Effector memory CD8-positive, alpha-beta T cell (primary cell): ENCODE measurements at regions not wholly inside any gene's neighbourhood (a gene's known extent, or its start where the extent isn't known, plus 50 kb on each side); places are given as distances from the start of the nearest gene placed in this dataset.

ENCODE experiments used
- ATAC-seq: fragments of 150-1000 bp; cut with Tn5 transposase; replicated peaks from 2 replicates; pipeline ENCODE4 v1.10.0; 2021; ENCODE audit warnings: mild to moderate bottlenecking, moderate library complexity
- DNase-seq, 3 experiments: peaks; one replicate each; pipeline ENCODE4 v3.0.0; 2021
- H3K27ac Mint-ChIP-seq, 2 donors: one replicate each; pipeline ENCODE4 v1.8.0; 2022; ENCODE audit warnings: mild to moderate bottlenecking in 2 of 2, mixed read lengths in 2 of 2, moderate library complexity in 2 of 2
- H3K27me3 Mint-ChIP-seq, 2 donors: one replicate each; pipeline ENCODE4 v1.8.0; 2022; ENCODE audit warnings: mixed read lengths in 2 of 2
- H3K36me3 Mint-ChIP-seq: one replicate; pipeline ENCODE4 v1.8.0; 2022; ENCODE audit warnings: mild to moderate bottlenecking, moderate library complexity, mixed read lengths; ENCODE audit not compliant: insufficient read depth
- H3K4me1 Mint-ChIP-seq, 2 donors: one replicate each; pipeline ENCODE4 v1.8.0; 2022; ENCODE audit warnings: low read depth in 2 of 2, mixed read lengths in 2 of 2
- H3K4me3 Mint-ChIP-seq, 2 donors: one replicate each; pipeline ENCODE4 v1.8.0; 2022; ENCODE audit warnings: mild to moderate bottlenecking in 2 of 2, mixed read lengths in 2 of 2, moderate library complexity in 2 of 2
- H3K9me3 Mint-ChIP-seq, 2 donors: one replicate each; pipeline ENCODE4 v1.8.0; 2022; ENCODE audit warnings: mixed read lengths in 2 of 2

DNA sequence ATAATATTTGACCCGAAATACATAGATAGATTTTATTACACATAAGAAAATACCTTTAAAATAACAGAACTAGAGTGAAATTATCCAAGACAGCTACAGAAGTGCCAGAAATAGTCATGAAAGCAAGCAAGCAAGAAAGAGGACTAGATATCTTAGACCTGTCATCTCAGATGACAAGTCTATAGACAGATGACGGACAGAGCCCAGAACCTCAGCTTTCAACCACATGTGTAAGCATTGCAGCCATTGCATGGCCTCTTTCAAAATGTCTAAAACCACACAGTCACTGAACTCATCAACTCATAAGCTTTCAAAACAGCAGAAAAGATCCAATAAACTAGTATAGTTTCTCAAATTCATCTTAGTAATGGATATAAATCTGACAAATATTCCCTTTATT lies 59.8 kb upstream of the FHIT start:
- Mint-ChIP-seq H3K4me1 (no peaks in the 10 kb centered on the region), H3K36me3 (no peaks in the 10 kb centered on the region), H3K27ac (no peak overlapping the region), H3K4me3 (no peak overlapping the region), H3K9me3 (peaks cover 0 to 2% of the 10 kb centered on the region in 2 donors), H3K27me3 (peaks cover 0 to 2% of the 10 kb centered on the region in 2 donors)
- ATAC-seq = no peak
- DNase-seq = no peak

GRCh38 chr3:61315871-61316270 lies 64.6 kb upstream of the FHIT start:
- Mint-ChIP-seq H3K27me3 (peaks cover 0 to 11% of the 10 kb centered on the region in 2 donors), H3K9me3 (no peaks in the 10 kb centered on the region), H3K4me1 (no peaks in the 10 kb centered on the region), H3K4me3 (no peak overlapping the region), H3K36me3 (no peaks in the 10 kb centered on the region), H3K27ac (no peak overlapping the region)
- no peak for DNase-seq
- ATAC-seq = no peak

DNA sequence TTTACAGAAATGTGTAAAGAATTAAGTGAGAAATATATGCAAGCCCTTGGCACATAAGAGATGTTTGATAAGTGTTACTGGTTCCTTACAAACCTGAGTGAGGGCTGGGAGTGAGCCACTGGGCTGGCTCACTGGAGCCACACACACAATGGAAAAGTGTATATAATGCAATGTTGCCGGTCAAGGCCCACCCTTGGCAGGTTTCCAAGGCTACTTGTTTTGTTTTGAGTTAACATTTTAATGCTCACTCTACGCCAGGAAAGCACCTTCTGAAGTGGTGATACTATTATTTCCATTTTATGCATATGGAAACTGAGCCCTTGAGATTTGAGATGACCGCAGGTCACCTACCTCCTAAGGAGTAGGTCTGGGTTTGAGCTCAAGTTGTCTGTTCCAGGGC lies 71.8 kb upstream of the FHIT start:
- Mint-ChIP-seq H3K9me3 (no peaks in the 10 kb centered on the region), H3K27me3 (no peaks in the 10 kb centered on the region), H3K4me1 (no peaks in the 10 kb centered on the region), H3K4me3 (no peak overlapping the region), H3K27ac (no peak overlapping the region), H3K36me3 (no peaks in the 10 kb centered on the region)
- DNase-seq (no peak), ATAC-seq (no peak)

DNA sequence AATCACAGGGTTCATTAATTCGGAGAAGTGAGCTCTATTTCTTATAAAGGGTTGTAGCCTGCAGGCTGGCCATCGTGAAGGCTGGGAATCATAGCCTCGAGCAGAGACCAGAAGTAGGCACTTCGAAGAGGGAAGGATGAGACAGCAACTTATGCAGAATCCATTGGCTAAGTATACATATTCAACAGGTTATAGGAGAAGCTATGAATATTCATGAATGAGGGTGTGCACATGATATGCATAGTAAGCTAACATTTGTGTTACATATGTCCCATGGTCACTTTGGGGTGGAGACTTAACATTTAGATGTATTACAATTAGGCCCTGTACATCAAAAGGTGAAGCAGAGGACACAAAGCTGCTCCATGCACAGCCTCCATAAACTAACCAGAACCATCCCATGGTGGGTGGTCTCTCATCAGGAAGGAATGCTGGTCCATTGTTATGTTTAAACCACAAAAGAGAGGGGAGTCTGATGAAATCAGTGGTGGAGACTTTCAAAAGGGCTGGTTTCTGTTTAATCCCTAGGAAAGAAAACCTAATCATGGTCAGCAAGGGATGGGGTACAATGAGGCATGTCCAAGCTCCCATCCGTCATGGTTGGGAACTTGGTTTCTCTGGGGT lies 80.8 kb upstream of the FHIT start:
- Mint-ChIP-seq H3K4me3 (no peak overlapping the region), H3K27me3 (peaks cover 6 to 8% of the 10 kb centered on the region in 2 donors), H3K27ac (no peak overlapping the region), H3K9me3 (peaks cover 1 to 8% of the 10 kb centered on the region in 2 donors), H3K4me1 (no peaks in the 10 kb centered on the region), H3K36me3 (peaks cover 3% of the 10 kb centered on the region)
- no peak for DNase-seq
- no peak for ATAC-seq

GRCh38 chr3:61333192-61333961 lies 82.1 kb upstream of the FHIT start:
- no peaks in the 10 kb centered on the region for H3K4me1 Mint-ChIP-seq
- DNase-seq = no peak
- no peak overlapping the region for H3K27ac Mint-ChIP-seq
- peaks cover 6 to 8% of the 10 kb centered on the region in 2 donors for H3K27me3 Mint-ChIP-seq
- H3K9me3 Mint-ChIP-seq = peaks cover 1 to 8% of the 10 kb centered on the region in 2 donors
- peaks cover under 1% of the 10 kb centered on the region for H3K36me3 Mint-ChIP-seq
- no peak overlapping the region for H3K4me3 Mint-ChIP-seq
- ATAC-seq = no peak

GRCh38 chr3:61334783-61335182 lies 83.5 kb upstream of the FHIT start:
- H3K27me3 Mint-ChIP-seq = peaks cover 6 to 8% of the 10 kb centered on the region in 2 donors
- ATAC-seq = no peak
- DNase-seq = no peak
- H3K4me1 Mint-ChIP-seq = no peaks in the 10 kb centered on the region
- H3K27ac Mint-ChIP-seq = no peak overlapping the region
- no peaks in the 10 kb centered on the region for H3K36me3 Mint-ChIP-seq
- no peak overlapping the region for H3K4me3 Mint-ChIP-seq
- H3K9me3 Mint-ChIP-seq = peaks cover 1 to 8% of the 10 kb centered on the region in 2 donors

- Mint-ChIP-seq H3K27ac (no peak overlapping the region), H3K36me3 (no peaks in the 10 kb centered on the region), H3K4me3 (no peak overlapping the region), H3K9me3 (peaks cover 0 to 2% of the 10 kb centered on the region in 2 donors), H3K4me1 (no peaks in the 10 kb centered on the region), H3K27me3 (peaks cover 0 to 5% of the 10 kb centered on the region in 2 donors)
- DNase-seq (no peak), ATAC-seq (no peak)
Measured at GRCh38 chr3:61340931-61341461, 89.7 kb upstream of the FHIT start.

- ATAC-seq (no peak), DNase-seq (no peak)
- no peak overlapping the region for H3K4me3 Mint-ChIP-seq
- H3K27ac Mint-ChIP-seq = no peak overlapping the region
- H3K9me3 Mint-ChIP-seq = peaks cover 0 to 2% of the 10 kb centered on the region in 2 donors
- peaks cover 0 to 5% of the 10 kb centered on the region in 2 donors for H3K27me3 Mint-ChIP-seq
- H3K36me3 Mint-ChIP-seq = no peaks in the 10 kb centered on the region
- no peaks in the 10 kb centered on the region for H3K4me1 Mint-ChIP-seq
Measured at GRCh38 chr3:61343543-61343942, 92.3 kb upstream of the FHIT start.

DNA sequence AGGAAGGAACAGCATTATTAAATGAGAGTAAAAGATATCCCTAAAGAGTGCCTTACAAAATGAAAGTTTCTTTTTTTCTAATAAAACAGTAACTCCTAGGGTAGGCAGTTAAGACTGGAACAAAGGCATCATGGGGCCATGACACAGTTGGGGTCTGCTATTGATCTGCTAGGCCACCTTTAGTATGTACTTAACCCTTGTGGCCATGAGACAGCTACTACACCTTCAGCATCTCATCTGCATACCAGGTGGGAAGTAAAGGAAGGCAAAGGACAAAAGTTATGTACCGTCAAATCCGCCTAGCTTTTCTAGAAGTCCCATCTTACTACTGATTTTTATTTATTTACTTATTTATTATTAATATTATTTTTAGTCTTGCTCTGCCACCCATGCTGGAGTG lies 93.8 kb upstream of the FHIT start:
- Mint-ChIP-seq H3K27me3 (peaks cover 0 to 5% of the 10 kb centered on the region in 2 donors), H3K36me3 (no peaks in the 10 kb centered on the region), H3K4me1 (no peaks in the 10 kb centered on the region), H3K4me3 (no peak overlapping the region), H3K27ac (no peak overlapping the region), H3K9me3 (peaks cover 0 to 2% of the 10 kb centered on the region in 2 donors)
- no peak for DNase-seq
- no peak for ATAC-seq

GRCh38 chr3:61347981-61348380 lies 96.7 kb upstream of the FHIT start:
- Mint-ChIP-seq H3K9me3 (peaks cover 0 to 2% of the 10 kb centered on the region in 2 donors), H3K27ac (no peak overlapping the region), H3K27me3 (peaks cover 0 to 5% of the 10 kb centered on the region in 2 donors), H3K4me1 (no peaks in the 10 kb centered on the region), H3K36me3 (no peaks in the 10 kb centered on the region), H3K4me3 (no peak overlapping the region)
- DNase-seq = no peak
- ATAC-seq = no peak

GRCh38 chr3:61349717-61350116 lies 98.5 kb upstream of the FHIT start:
- H3K4me3 Mint-ChIP-seq = no peak overlapping the region
- no peaks in the 10 kb centered on the region for H3K4me1 Mint-ChIP-seq
- DNase-seq (no peak), ATAC-seq (no peak)
- H3K27ac Mint-ChIP-seq = no peak overlapping the region
- peaks cover 0 to 2% of the 10 kb centered on the region in 2 donors for H3K9me3 Mint-ChIP-seq
- peaks cover 0 to 5% of the 10 kb centered on the region in 2 donors for H3K27me3 Mint-ChIP-seq
- no peaks in the 10 kb centered on the region for H3K36me3 Mint-ChIP-seq

DNA sequence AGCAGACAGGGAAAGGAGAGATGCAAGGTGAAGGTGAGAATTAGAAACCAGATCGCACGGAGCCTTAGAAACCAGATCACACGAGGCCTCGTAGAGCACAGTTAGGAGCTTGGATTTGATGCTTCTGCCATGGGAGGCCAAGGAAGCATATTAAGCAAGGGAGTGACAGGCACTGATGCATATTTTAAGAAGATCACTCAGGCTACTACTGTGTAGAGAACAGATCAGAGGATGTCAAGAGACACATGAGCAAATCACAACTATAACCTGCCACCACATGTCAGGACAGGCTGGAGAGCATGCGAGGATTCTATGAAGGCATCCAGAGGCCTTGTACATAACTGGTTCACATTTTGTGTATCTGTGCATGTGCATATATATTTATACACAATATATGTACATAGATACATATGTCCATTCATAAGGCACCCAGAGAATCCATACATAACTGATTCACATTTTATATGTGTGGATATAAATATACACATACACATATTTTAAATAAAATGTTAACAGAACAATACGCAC lies 99.6 kb upstream of the FHIT start:
- Mint-ChIP-seq H3K36me3 (no peaks in the 10 kb centered on the region), H3K27me3 (peaks cover 0 to 5% of the 10 kb centered on the region in 2 donors), H3K4me3 (no peak overlapping the region), H3K27ac (no peak overlapping the region), H3K4me1 (no peaks in the 10 kb centered on the region), H3K9me3 (no peaks in the 10 kb centered on the region)
- DNase-seq (no peak), ATAC-seq (no peak)

- DNase-seq (no peak), ATAC-seq (no peak)
- H3K36me3 Mint-ChIP-seq = no peaks in the 10 kb centered on the region
- no peaks in the 10 kb centered on the region for H3K4me1 Mint-ChIP-seq
- H3K27ac Mint-ChIP-seq = no peak overlapping the region
- H3K27me3 Mint-ChIP-seq = peaks cover 0 to 20% of the 10 kb centered on the region in 2 donors
- H3K4me3 Mint-ChIP-seq = no peak overlapping the region
- no peaks in the 10 kb centered on the region for H3K9me3 Mint-ChIP-seq
Measured at GRCh38 chr3:61352306-61352705, 101.1 kb upstream of the FHIT start.

DNA sequence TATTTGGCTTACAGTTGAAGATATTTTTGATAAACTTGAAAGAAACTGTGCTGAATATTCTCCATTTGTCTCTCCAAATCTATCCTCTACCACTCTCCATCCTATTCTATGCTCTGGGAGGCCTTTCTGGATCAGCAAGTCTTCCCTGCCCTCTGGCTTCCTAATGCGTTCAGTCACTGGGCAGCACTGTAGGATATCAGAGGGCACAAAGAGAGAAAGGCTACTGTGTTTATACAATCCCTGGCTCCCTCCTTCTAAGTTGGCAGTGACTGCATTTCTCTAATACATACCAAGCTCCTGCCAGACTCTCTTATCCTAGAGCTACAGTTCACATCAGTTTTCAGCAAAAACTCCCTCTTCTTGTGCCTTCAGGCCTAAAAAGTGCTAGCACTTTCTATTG lies 102.1 kb upstream of the FHIT start:
- no peak for DNase-seq
- no peak overlapping the region for H3K27ac Mint-ChIP-seq
- H3K36me3 Mint-ChIP-seq = no peaks in the 10 kb centered on the region
- ATAC-seq = no peak
- H3K4me3 Mint-ChIP-seq = no peak overlapping the region
- H3K27me3 Mint-ChIP-seq = peaks cover 0 to 23% of the 10 kb centered on the region in 2 donors
- H3K4me1 Mint-ChIP-seq = no peaks in the 10 kb centered on the region
- H3K9me3 Mint-ChIP-seq = no peaks in the 10 kb centered on the region
